Fibroblast of skin of right quadriceps (primary cell): ENCODE measurements at regions not wholly inside any gene's neighbourhood (a gene's known extent, or its start where the extent isn't known, plus 50 kb on each side); places are given as distances from the start of the nearest gene placed in this dataset.

Source experiments
- DNase-seq: peaks from one replicate; pipeline ENCODE4 v3.0.0-alpha.2; 2013

- DNase-seq = no peak
These were observed 108.7 kb upstream of the SIRPA start for GRCh38 chr20:1786486-1786885.

- DNase-seq = no peak
These were observed 110.6 kb upstream of the SIRPA start for GRCh38 chr20:1784586-1784985.

- DNase-seq = no peak
These were observed 112.0 kb upstream of the SIRPA start for GRCh38 chr20:1783245-1783644.

- DNase-seq = no peak
These were observed 113.0 kb upstream of the SIRPA start for GRCh38 chr20:1782181-1782580.

- no peak for DNase-seq
These were observed 115.6 kb upstream of the SIRPA start for GRCh38 chr20:1779567-1779966.

GRCh38 chr20:1778338-1778737, 116.9 kb upstream of the SIRPA start:
- no peak for DNase-seq

GRCh38 chr20:1777476-1777820, 117.8 kb upstream of the SIRPA start:
- DNase-seq = no peak

GRCh38 chr20:1776681-1777475, 118.3 kb upstream of the SIRPA start:
- peak; percentile 90 for DNase-seq

- peak; percentile 15 for DNase-seq
These were observed 117.5 kb upstream of the SIRPG start for GRCh38 chr20:1775117-1775516.

- DNase-seq = no peak
These were observed 116.9 kb upstream of the SIRPG start for GRCh38 chr20:1774479-1774878.

- DNase-seq = no peak
These were observed 116.2 kb upstream of the SIRPG start for GRCh38 chr20:1773816-1774215.

- no peak for DNase-seq
These were observed 111.9 kb upstream of the SIRPG start for GRCh38 chr20:1769491-1769890.

- no peak for DNase-seq
These were observed 109.2 kb upstream of the SIRPG start for GRCh38 chr20:1766731-1767130.

- peak; percentile 69 for DNase-seq
These were observed 106.8 kb upstream of the SIRPG start for GRCh38 chr20:1764136-1765033.

GRCh38 chr20:1761598-1761997, 104.0 kb upstream of the SIRPG start:
- no peak for DNase-seq

GRCh38 chr20:1761116-1761515, 103.5 kb upstream of the SIRPG start:
- DNase-seq = peak; percentile 83

GRCh38 chr20:1758765-1759164, 101.2 kb upstream of the SIRPG start:
- DNase-seq = no peak

- no peak for DNase-seq
These were observed 100.3 kb upstream of the SIRPG start for GRCh38 chr20:1757606-1758512.

GRCh38 chr20:1757072-1757471, 99.5 kb upstream of the SIRPG start:
- DNase-seq = no peak

- no peak for DNase-seq
These were observed 97.2 kb upstream of the SIRPG start for GRCh38 chr20:1754749-1755148.

GRCh38 chr20:1754306-1754705, 96.7 kb upstream of the SIRPG start:
- no peak for DNase-seq

GRCh38 chr20:1752045-1752444, 94.5 kb upstream of the SIRPG start:
- DNase-seq = no peak

GRCh38 chr20:1748777-1749176, 91.2 kb upstream of the SIRPG start:
- no peak for DNase-seq
